HCT116 (cell line): ENCODE measurements at regions not wholly inside any gene's neighbourhood (a gene's known extent, or its start where the extent isn't known, plus 50 kb on each side); places are given as distances from the start of the nearest gene placed in this dataset.

ENCODE experiments used
- ATAC-seq: fragments of 200-7000 bp; cut with Tn5 transposase; 2 replicates; pipeline ENCODE4 v1.9.1; 2020; ENCODE audit warnings: mild to moderate bottlenecking, moderate library complexity
- BruUV-seq: library from RNA; stranded (reverse); fragments of 400-500 nt; replicated peaks from 2 replicates; lab custom pipeline; 2021; lab: Mats Ljungman, UMichigan
- CTCF ChIA-PET: fragments of 300-600 bp; sonication (Branson Sonifier 250); formaldehyde crosslinking; loops from one replicate; lab custom pipeline; 2021; ENCODE audit warnings: antibody characterized with exemption; lab: Charles Lee
- POLR2A ChIA-PET: fragments of 300-600, 350-600 bp; sonication (Branson Sonifier 250); formaldehyde crosslinking; loops from one replicate; lab custom pipeline; 2021; ENCODE audit warnings: antibody characterized with exemption; lab: Charles Lee
- RAD21 ChIA-PET, 2 experiments: fragments of 300-600 bp; sonication (Branson Sonifier 250); formaldehyde crosslinking; loops; one replicate each; lab custom pipeline; 2023; ENCODE audit warnings: low total read pairs in 2 of 2; ENCODE audit not compliant: uncharacterized antibody in 2 of 2, unreplicated experiment in 2 of 2, low non-redundant PET in 1 of 2; lab: Charles Lee
- DNase-seq: peaks from one replicate; pipeline ENCODE4 v3.0.0-alpha.2; 2010; ENCODE audit warnings: low read depth, low spot score
- H2AFZ ChIP-seq: fragments of 200-600 bp; shearing (Covaris generic), sonication (generic); 2 replicates; pipeline ENCODE4 v1.6.1; 2017; ENCODE audit warnings: low read depth, mixed run types, mixed read lengths, antibody characterized with exemption, low read length; ENCODE audit not compliant: poor library complexity, severe bottlenecking
- H3K27ac ChIP-seq: 2 replicates; pipeline ENCODE4 v1.5.1; 2012; ENCODE audit warnings: low read depth, low read length
- H3K27me3 ChIP-seq: fragments of 200-600 bp; sonication (generic); 2 replicates; pipeline ENCODE4 v1.6.1; 2016; ENCODE audit warnings: mixed run types, low read length, mixed read lengths; ENCODE audit not compliant: insufficient read depth
- H3K36me3 ChIP-seq, 2 experiments: fragments of 200-500 bp in 1 of 2; fragments of 200-600 bp in 1 of 2; sonication (Bioruptor generic) in 1 of 2; sonication (generic) in 1 of 2; 2 replicates each; pipeline versions ENCODE4 v1.5.1 to v1.6.1; 2014 to 2016; ENCODE audit warnings: low read length in 2 of 2, inconsistent platforms in 1 of 2, mixed read lengths in 1 of 2, mixed run types in 1 of 2; ENCODE audit not compliant: insufficient read depth in 2 of 2, control insufficient read depth in 1 of 2
- H3K4me1 ChIP-seq, 2 experiments: fragments of 200-600 bp in 1 of 2; sonication (generic) in 1 of 2; 2 replicates each; pipeline versions ENCODE4 v1.5.1 to v1.6.1; 2012 to 2017; ENCODE audit warnings: low read length in 2 of 2, inconsistent platforms in 1 of 2, mild to moderate bottlenecking in 1 of 2, mixed read lengths in 1 of 2, mixed run types in 1 of 2, moderate library complexity in 1 of 2; ENCODE audit not compliant: insufficient read depth in 2 of 2, control insufficient read depth in 1 of 2
- H3K4me2 ChIP-seq: fragments of 200-600 bp; sonication (generic); 2 replicates; pipeline ENCODE4 v1.6.1; 2017; ENCODE audit warnings: mixed run types, low read length, mixed read lengths
- H3K4me3 ChIP-seq, 2 experiments: fragments of 200-600 bp in 1 of 2; sonication (generic) in 1 of 2; replicated peaks in 1 of 2; 2 replicates each; pipeline ENCODE4 v1.5.1; 2011 to 2016; ENCODE audit warnings: low read length in 2 of 2, control low read depth in 1 of 2, low read depth in 1 of 2, mild to moderate bottlenecking in 1 of 2, mixed read lengths in 1 of 2, mixed run types in 1 of 2
- H3K79me2 ChIP-seq: fragments of 200-600 bp; sonication (generic); 2 replicates; pipeline ENCODE4 v1.6.1; 2017; ENCODE audit warnings: mild to moderate bottlenecking, mixed run types, low read length, moderate library complexity, mixed read lengths; ENCODE audit not compliant: insufficient read depth
- H3K9ac ChIP-seq: fragments of 200-600 bp; sonication (generic); 2 replicates; pipeline ENCODE4 v1.6.1; 2016; ENCODE audit warnings: low read length, mixed read lengths
- H3K9me2 ChIP-seq: fragments of 200-600 bp; sonication (generic), shearing (Covaris generic); 2 replicates; pipeline ENCODE4 v1.6.1; 2017; ENCODE audit warnings: mixed run types, mild to moderate bottlenecking, moderate library complexity; ENCODE audit not compliant: insufficient read depth
- H3K9me3 ChIP-seq, 2 experiments: fragments of 200-500 bp in 1 of 2; fragments of 200-600 bp in 1 of 2; sonication (Bioruptor generic) in 1 of 2; sonication (generic) in 1 of 2; 2 replicates each; pipeline ENCODE4 v1.6.1; 2014 to 2017; ENCODE audit warnings: low read length in 2 of 2, mixed read lengths in 2 of 2, inconsistent platforms in 1 of 2, low read depth in 1 of 2, mild to moderate bottlenecking in 1 of 2, mixed run types in 1 of 2, moderate library complexity in 1 of 2; ENCODE audit not compliant: control insufficient read depth in 1 of 2, insufficient read depth in 1 of 2
- H4K20me1 ChIP-seq: fragments of 200-600 bp; sonication (generic), shearing (Covaris generic); 2 replicates; pipeline ENCODE4 v1.6.1; 2017; ENCODE audit warnings: mixed run types, mild to moderate bottlenecking, moderate library complexity; ENCODE audit not compliant: insufficient read depth
- CEBPB ChIP-seq: IDR thresholded peaks from 2 replicates; pipeline ENCODE4 v1.6.1; 2012; ENCODE audit warnings: low read depth
- EGR1 ChIP-seq: IDR thresholded peaks from 2 replicates; pipeline ENCODE4 v1.6.1; 2012; ENCODE audit warnings: low read depth
- ELF1 ChIP-seq: IDR thresholded peaks from 2 replicates; pipeline ENCODE4 v1.6.1; 2012; ENCODE audit warnings: low read depth, borderline replicate concordance
- EZH2 ChIP-seq: fragments of 200-600 bp; sonication (generic); IDR thresholded peaks from 2 replicates; pipeline ENCODE4 v1.6.1; 2017; ENCODE audit warnings: antibody characterized with exemption, mixed run types
- EZH2phosphoT487 ChIP-seq: fragments of 200-600 bp; IDR thresholded peaks from 2 replicates; pipeline ENCODE4 v1.6.1; 2018; ENCODE audit warnings: antibody characterized with exemption, borderline replicate concordance
- POLR2AphosphoS5 ChIP-seq: IDR thresholded peaks from 2 replicates; pipeline ENCODE4 v1.6.1; 2011; ENCODE audit warnings: mild to moderate bottlenecking, low read depth, low read length, moderate library complexity
- REST ChIP-seq: IDR thresholded peaks from 2 replicates; pipeline ENCODE4 v1.6.1; 2012; ENCODE audit warnings: low read depth
- SIN3A ChIP-seq: IDR thresholded peaks from 2 replicates; pipeline ENCODE4 v1.6.1; 2012; ENCODE audit warnings: low read depth
- SRF ChIP-seq: IDR thresholded peaks from 2 replicates; pipeline ENCODE4 v1.6.1; 2012; ENCODE audit warnings: low read depth
- YY1 ChIP-seq: IDR thresholded peaks from 2 replicates; pipeline ENCODE4 v1.6.1; 2011; ENCODE audit warnings: low read length, low read depth, moderate library complexity, mild to moderate bottlenecking; ENCODE audit not compliant: insufficient replicate concordance; ENCODE audit errors: extremely low read depth
- ZFX ChIP-seq: fragments of 450-650 bp; IDR thresholded peaks from 2 replicates; pipeline ENCODE4 v1.6.1; 2017
- ZNF274 ChIP-seq: fragments of 200-500 bp; sonication (Bioruptor generic); IDR thresholded peaks from 2 replicates; pipeline ENCODE4 v1.6.1; 2014; ENCODE audit warnings: mild to moderate bottlenecking, low read depth, low read length, inconsistent platforms
- intact Hi-C: fragments of 100-400 bp; cut with micrococcal nuclease; formaldehyde crosslinking; loops from 2 replicates; pipeline ENCODE4 v1.10.0; 2022
- TF ChIP-seq, protein P1 (sequence below): IDR thresholded peaks from 2 replicates; pipeline ENCODE4 v1.6.1; 2012
- TF ChIP-seq, protein P2 (sequence below): IDR thresholded peaks from 2 replicates; pipeline ENCODE4 v1.6.1; 2012

DNA sequence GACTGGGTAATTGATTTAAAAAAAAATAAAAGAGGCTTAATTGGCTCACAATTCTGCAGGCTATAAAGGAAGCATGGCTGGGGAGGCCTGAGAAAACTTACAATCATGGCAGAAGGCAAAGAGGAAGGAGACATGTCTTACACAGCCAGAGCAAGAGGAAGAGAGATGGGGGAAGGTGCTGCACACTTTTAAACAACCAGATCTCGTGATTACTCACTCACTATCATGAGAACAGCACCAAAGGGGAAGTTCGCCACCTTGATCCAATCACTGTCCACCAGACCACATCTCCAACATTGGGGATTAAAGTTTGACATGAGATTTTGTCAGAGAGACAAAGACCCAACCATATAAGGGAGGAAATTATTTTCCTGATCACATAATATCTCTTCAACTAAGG is 138.8 kb upstream of the NR4A3 start:
- no TSS peak for BruUV-seq
- Histone ChIP-seq H3K4me2 (no peak overlapping the region), H4K20me1 (no peaks in the 10 kb centered on the region), H2AFZ (no peak overlapping the region), H3K9ac (no peak overlapping the region), H3K36me3 (no peaks in the 10 kb centered on the region), H3K27ac (no peak overlapping the region), H3K4me1 (no peaks in the 10 kb centered on the region), H3K27me3 (no peaks in the 10 kb centered on the region), H3K9me2 (no peaks in the 10 kb centered on the region), H3K9me3 (no peaks in the 10 kb centered on the region), H3K4me3 (no peak overlapping the region), H3K79me2 (no peaks in the 10 kb centered on the region)
- intact Hi-C loops: no loop called here
- ChIA-PET POLR2A (no interaction called here), CTCF (no interaction called here), RAD21 (no interaction called here)
- ATAC-seq: no peak
- TF ChIP-seq EZH2phosphoT487 (no peak), YY1 (no peak), SRF (no peak), EGR1 (no peak), ELF1 (no peak), SIN3A (no peak), ZFX (no peak), POLR2AphosphoS5 (no peak), CEBPB (no peak), REST (no peak), ZNF274 (no peak), EZH2 (no peak)
- TF ChIP-seq, protein P1, sequence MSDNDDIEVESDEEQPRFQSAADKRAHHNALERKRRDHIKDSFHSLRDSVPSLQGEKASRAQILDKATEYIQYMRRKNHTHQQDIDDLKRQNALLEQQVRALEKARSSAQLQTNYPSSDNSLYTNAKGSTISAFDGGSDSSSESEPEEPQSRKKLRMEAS: no peak
- TF ChIP-seq, protein P2, sequence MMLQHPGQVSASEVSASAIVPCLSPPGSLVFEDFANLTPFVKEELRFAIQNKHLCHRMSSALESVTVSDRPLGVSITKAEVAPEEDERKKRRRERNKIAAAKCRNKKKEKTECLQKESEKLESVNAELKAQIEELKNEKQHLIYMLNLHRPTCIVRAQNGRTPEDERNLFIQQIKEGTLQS: no peak
- TF ChIP-seq, all 23 proteins: peak for 0
- DNase-seq: no peak
